NCI-H1694 treated with DMSO at 0.1 percent for 48 hours (cell line): ENCODE measurements at regions not wholly inside any gene's neighbourhood (a gene's known extent, or its start where the extent isn't known, plus 50 kb on each side); places are given as distances from the start of the nearest gene placed in this dataset.

Source experiments
- DNase-seq: peaks from one replicate; lab custom pipeline; 2025; lab: John Stamatoyannopoulos, UW

- DNase-seq: no peak
Measured at GRCh38 chr6:15993716-15994228, 135.1 kb upstream of the MYLIP start.

DNA sequence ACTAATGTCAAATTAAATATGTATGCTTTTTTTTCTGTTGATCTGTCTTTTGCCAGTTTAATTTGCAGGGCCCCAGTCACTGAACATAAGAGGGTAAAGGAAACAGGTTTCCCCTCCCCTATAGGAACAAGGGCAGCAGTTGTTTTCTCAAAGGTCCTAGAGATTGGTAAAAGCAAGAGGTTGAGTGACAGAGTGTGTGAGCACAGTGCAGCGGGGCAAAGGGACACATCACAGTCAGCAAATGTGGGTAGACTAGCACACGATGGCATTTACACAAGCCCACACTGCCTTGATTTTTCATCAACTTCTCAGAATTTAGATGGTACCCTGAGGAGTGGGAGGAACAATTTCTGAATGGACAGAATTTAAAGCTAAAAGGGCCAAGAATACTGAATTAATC is 138.7 kb upstream of the MYLIP start:
- no peak for DNase-seq

DNA sequence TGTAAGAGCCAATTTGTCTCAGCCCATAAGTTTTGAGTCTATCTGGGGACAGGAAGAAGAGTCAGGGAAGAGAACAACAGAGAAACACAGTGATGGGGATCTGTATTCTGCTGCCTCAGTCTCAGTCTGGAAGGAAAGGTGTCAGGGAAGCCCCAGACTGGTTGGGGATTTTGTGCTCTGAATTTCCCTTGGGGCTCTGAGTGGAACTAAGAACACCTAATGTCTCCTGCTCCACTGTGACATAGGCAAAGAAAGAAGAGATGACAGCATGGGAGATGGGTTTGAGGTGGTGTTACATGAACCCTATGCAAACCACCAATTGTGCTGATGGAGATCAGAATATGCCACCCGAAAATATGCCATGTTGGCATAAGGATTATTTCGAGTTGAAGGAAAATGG is 139.5 kb upstream of the MYLIP start:
- no peak for DNase-seq

DNA sequence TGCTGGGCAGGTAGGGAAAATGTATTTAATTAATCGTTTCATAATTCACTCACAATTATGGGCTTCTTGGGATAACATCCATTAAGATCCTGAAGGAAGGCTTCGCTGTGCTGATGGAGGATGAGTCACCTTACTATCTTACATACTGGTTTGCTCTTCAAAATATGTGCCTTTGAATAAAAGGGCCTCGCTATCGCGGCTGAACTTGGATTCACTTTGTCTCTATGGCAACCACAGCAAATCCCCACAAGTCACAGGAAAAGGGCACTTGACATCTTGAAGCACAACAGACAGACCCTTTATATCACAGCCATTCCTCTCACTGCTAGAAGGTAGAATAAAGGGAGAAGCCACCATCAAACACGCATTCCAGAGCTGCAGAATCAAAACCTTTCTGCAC is 141.3 kb upstream of the MYLIP start:
- DNase-seq: no peak

- no peak for DNase-seq
Measured at GRCh38 chr6:15986027-15986629, 142.8 kb upstream of the MYLIP start.

- no peak for DNase-seq
Measured at GRCh38 chr6:15985379-15985959, 143.4 kb upstream of the MYLIP start.

DNA sequence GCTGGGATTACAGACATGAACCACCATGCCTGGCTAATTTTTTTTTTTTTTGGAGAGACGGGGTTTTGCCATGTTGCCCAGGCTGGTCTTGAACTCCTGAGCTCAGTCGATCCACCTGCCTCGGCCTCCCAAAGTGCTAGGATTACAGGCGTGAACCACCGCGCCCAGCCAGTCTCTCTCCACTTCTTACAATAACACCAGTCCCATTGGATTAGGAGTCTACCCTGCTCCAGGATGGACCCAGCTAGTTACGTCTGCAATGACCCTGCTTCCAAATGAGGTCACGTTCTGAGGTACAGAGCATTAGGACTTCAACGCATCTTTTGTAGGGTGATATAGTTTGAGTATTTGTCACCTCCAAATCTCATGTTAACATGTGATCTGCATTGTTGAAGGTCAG is 146.9 kb upstream of the MYLIP start:
- no peak for DNase-seq

GRCh38 chr6:15980801-15981200 is 148.1 kb upstream of the MYLIP start:
- no peak for DNase-seq

GRCh38 chr6:15978426-15978825 is 150.5 kb upstream of the MYLIP start:
- no peak for DNase-seq

DNA sequence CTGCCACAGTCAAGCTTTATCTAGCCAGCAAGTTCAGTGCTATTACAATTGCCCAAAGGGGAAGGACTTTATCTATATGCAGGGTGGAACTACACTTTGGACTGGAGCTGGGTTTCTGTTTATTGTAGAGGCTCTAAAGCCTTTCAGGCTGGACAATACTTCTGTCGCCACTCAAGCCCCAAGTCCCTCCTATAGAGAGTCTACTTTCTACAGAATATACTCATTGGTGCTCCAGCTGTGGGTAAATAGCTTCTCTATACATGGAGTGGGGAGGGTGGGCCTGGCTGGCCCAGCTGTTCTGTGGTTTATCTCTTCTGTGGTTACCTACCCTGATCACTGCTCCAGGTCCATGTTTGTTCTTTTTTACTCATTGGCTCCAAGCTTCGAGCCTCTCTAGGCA is 151.8 kb upstream of the MYLIP start:
- no peak for DNase-seq

DNA sequence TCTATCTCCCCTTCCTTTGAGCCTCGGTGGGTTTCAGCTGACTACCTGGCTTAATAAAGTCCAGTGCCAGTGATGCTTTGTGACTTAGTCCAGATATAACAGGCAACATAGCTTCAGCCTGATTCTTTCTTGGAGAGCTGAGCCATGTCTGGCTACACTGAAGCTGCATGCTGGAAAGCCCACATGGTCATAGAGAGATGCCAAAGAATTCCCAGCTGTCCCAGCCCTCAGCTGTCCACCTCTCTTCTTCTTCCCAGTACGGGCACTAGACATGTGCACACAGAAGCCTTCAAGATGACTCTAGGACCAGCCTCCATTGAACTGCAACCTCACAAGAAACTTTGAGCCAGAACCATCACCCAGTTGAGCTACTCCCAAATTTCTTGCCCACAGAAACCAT is 154.1 kb upstream of the MYLIP start:
- DNase-seq: no peak

- no peak for DNase-seq
Measured at GRCh38 chr6:15970517-15970916, 158.4 kb upstream of the MYLIP start.

GRCh38 chr6:15969236-15969778 is 159.6 kb upstream of the MYLIP start:
- no peak for DNase-seq

- DNase-seq: no peak
Measured at GRCh38 chr6:15968519-15968918, 160.4 kb upstream of the MYLIP start.

GRCh38 chr6:15966000-15966520 is 162.8 kb upstream of the MYLIP start:
- DNase-seq: no peak

GRCh38 chr6:15962449-15962764 is 166.5 kb upstream of the MYLIP start:
- DNase-seq: no peak

- no peak for DNase-seq
Measured at GRCh38 chr6:15961635-15962448, 167.0 kb upstream of the MYLIP start.

- no peak for DNase-seq
Measured at GRCh38 chr6:15960740-15961634, 167.9 kb upstream of the MYLIP start.

DNA sequence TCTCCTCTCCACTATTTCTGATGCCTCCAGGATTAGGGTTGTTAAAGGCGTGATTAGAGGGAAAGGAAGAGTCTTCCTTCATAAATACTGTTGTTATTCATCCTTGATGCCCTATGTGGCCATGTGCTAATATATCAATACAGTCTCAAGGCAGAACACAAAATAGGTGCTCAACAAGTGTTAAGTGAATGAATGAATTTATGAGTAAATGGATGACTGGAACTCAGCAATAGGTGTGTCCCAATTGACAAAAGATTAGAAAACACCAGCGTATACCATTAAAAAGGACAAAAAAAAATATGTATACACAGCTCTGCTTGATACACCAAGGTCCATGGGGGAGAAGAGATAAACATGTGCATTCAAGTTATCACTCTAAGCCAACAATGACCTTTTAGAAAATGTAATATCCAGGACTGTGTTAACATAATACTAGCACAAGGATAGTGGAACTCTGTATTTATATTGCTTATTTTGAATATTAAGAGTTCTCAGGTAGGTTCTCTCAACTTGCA is 171.2 kb upstream of the MYLIP start:
- no peak for DNase-seq

- DNase-seq: no peak
Measured at GRCh38 chr6:15956205-15957106, 172.4 kb upstream of the MYLIP start.

GRCh38 chr6:15955484-15955883 is 173.4 kb upstream of the MYLIP start:
- no peak for DNase-seq
